GM23338 (cell line): ENCODE measurements at regions not wholly inside any gene's neighbourhood (a gene's known extent, or its start where the extent isn't known, plus 50 kb on each side); places are given as distances from the start of the nearest gene placed in this dataset.

ENCODE experiments used
- ATAC-seq: fragments of 200-7000 bp; cut with Tn5 transposase; 3 replicates; pipeline ENCODE4 v1.9.1; 2020
- DNase-seq: peaks from one replicate; pipeline ENCODE4 v3.0.0-alpha.2; 2015; ENCODE audit warnings: low spot score
- H2AFZ ChIP-seq: fragments of 200-600 bp; sonication (generic); 2 replicates; pipeline ENCODE4 v1.8.0; 2016; ENCODE audit warnings: antibody characterized with exemption, mild to moderate bottlenecking, moderate library complexity
- H3F3A ChIP-seq: fragments of 200-600 bp; sonication (generic); replicated peaks from 2 replicates; pipeline ENCODE4 v1.8.0; 2017; ENCODE audit warnings: antibody characterized with exemption, mixed run types, low read depth
- H3K27ac ChIP-seq: fragments of 200-600 bp; sonication (generic); 2 replicates; pipeline ENCODE4 v1.6.1; 2016; ENCODE audit warnings: low read depth
- H3K27me3 ChIP-seq: fragments of 200-600 bp; sonication (generic); 2 replicates; pipeline ENCODE4 v1.8.0; 2016; ENCODE audit warnings: mild to moderate bottlenecking, mixed run types, moderate library complexity; ENCODE audit not compliant: insufficient read depth
- H3K36me3 ChIP-seq: fragments of 200-600 bp; sonication (generic); 2 replicates; pipeline ENCODE4 v1.8.0; 2016; ENCODE audit warnings: mild to moderate bottlenecking; ENCODE audit not compliant: insufficient read depth
- H3K4me1 ChIP-seq: fragments of 200-600 bp; sonication (generic); 2 replicates; pipeline ENCODE4 v1.8.0; 2016; ENCODE audit warnings: mild to moderate bottlenecking, moderate library complexity; ENCODE audit not compliant: insufficient read depth
- H3K4me2 ChIP-seq: fragments of 200-600 bp; sonication (generic); 2 replicates; pipeline ENCODE4 v1.7.1; 2017; ENCODE audit warnings: mixed run types
- H3K4me3 ChIP-seq: fragments of 200-600 bp; sonication (generic); 2 replicates; pipeline ENCODE4 v1.6.1; 2016; ENCODE audit warnings: mixed run types
- H3K79me2 ChIP-seq: fragments of 200-600 bp; sonication (generic); replicated peaks from 2 replicates; pipeline ENCODE4 v1.8.0; 2017; ENCODE audit warnings: mild to moderate bottlenecking; ENCODE audit not compliant: insufficient read depth
- H3K9me2 ChIP-seq: fragments of 200-600 bp; sonication (generic); 2 replicates; pipeline ENCODE4 v1.8.0; 2017; ENCODE audit not compliant: insufficient read depth
- H4K20me1 ChIP-seq: fragments of 200-600 bp; sonication (generic); replicated peaks from 2 replicates; pipeline ENCODE4 v1.8.0; 2017; ENCODE audit warnings: mild to moderate bottlenecking; ENCODE audit not compliant: insufficient read depth
- H3K27ac Mint-ChIP-seq: 2 replicates; pipeline ENCODE4 v1.8.0; 2020; ENCODE audit warnings: inconsistent platforms, mild to moderate bottlenecking, moderate library complexity, mixed read lengths
- H3K27me3 Mint-ChIP-seq: 3 replicates; pipeline ENCODE4 v1.8.0; 2022; ENCODE audit warnings: low read depth, mild to moderate bottlenecking, moderate library complexity, mixed read lengths, inconsistent platforms; ENCODE audit not compliant: insufficient read depth, poor library complexity
- H3K36me3 Mint-ChIP-seq: 3 replicates; pipeline ENCODE4 v1.8.0; 2021; ENCODE audit warnings: low read depth, mild to moderate bottlenecking, inconsistent platforms, moderate library complexity, mixed read lengths
- H3K4me1 Mint-ChIP-seq: 3 replicates; pipeline ENCODE4 v1.8.0; 2020; ENCODE audit warnings: mild to moderate bottlenecking, inconsistent platforms, mixed read lengths
- H3K4me3 Mint-ChIP-seq: 3 replicates; pipeline ENCODE4 v1.8.0; 2021; ENCODE audit warnings: moderate library complexity, mild to moderate bottlenecking, inconsistent platforms, mixed read lengths
- H3K9me3 Mint-ChIP-seq: 3 replicates; pipeline ENCODE4 v1.8.0; 2020; ENCODE audit warnings: moderate library complexity, mild to moderate bottlenecking, inconsistent platforms, mixed read lengths
- EZH2 ChIP-seq: fragments of 200-600 bp; sonication (generic); IDR thresholded peaks from one replicate; pipeline ENCODE4 v1.8.0; 2017; ENCODE audit warnings: antibody characterized with exemption, mild to moderate bottlenecking, low read depth; ENCODE audit not compliant: unreplicated experiment
- EZH2phosphoT487 ChIP-seq: fragments of 200-600 bp; sonication (generic); IDR thresholded peaks from one replicate; pipeline ENCODE4 v1.8.1; 2018; ENCODE audit warnings: antibody characterized with exemption; ENCODE audit not compliant: unreplicated experiment
- JUNB ChIP-seq: IDR thresholded peaks from one replicate; pipeline ENCODE4 v1.6.1; 2016; ENCODE audit warnings: antibody characterized with exemption; ENCODE audit not compliant: unreplicated experiment
- NANOG ChIP-seq: IDR thresholded peaks from 2 replicates; pipeline ENCODE4 v1.6.1; 2016; ENCODE audit warnings: antibody characterized with exemption, borderline replicate concordance
- POLR2AphosphoS5 ChIP-seq: IDR thresholded peaks from 2 replicates; pipeline ENCODE4 v1.6.1; 2016; ENCODE audit warnings: antibody characterized with exemption, low read depth
- STAT1 ChIP-seq: IDR thresholded peaks from one replicate; pipeline ENCODE4 v1.6.1; 2016; ENCODE audit warnings: antibody characterized with exemption; ENCODE audit not compliant: unreplicated experiment
- ZNF114 ChIP-seq: fragments of 250-450 bp; sonication (Bioruptor Pico); IDR thresholded peaks from 2 replicates; pipeline ENCODE4 v1.5.0; 2020; ENCODE audit warnings: mild to moderate bottlenecking, moderate library complexity
- TF ChIP-seq, protein P1 (sequence below): fragments of 250-450 bp; sonication (Bioruptor Pico); IDR thresholded peaks from 2 replicates; pipeline ENCODE4 v1.5.0; 2020; ENCODE audit warnings: mild to moderate bottlenecking, moderate library complexity
- TF ChIP-seq, protein P2 (sequence below), 2 experiments: fragments of 200-600 bp in 1 of 2; sonication (generic) in 1 of 2; conservative IDR thresholded peaks; 2 replicates each; pipeline versions ENCODE4 v1.5.1 to v1.6.1; 2016 to 2017; ENCODE audit warnings: antibody characterized with exemption in 2 of 2, low read depth in 2 of 2, mild to moderate bottlenecking in 2 of 2, moderate library complexity in 1 of 2
- TF ChIP-seq, protein P3 (sequence below): IDR thresholded peaks from one replicate; pipeline ENCODE4 v1.6.1; 2018; ENCODE audit warnings: antibody characterized with exemption; ENCODE audit not compliant: unreplicated experiment

DNA sequence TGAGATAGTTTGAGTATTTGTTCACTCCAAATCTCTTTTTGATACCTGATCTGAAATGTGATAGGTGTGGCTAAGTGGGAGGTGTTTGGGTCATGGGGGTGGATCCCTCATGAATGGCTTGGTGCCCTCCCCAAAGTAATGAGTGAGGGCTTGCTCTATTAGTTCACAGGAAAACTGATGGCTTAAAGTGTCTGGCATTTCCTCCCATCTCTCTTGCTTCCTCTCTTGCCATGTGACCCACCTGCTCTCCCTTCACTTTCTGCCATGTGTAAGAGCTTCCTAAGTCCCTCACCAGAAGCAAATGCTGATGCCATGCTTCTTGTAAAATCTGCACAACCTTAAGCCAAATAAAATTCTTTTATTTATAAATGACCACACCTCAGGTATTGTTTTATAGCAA is 61.1 kb downstream of the MAD2L1 start:
- H2AFZ ChIP-seq: no peak overlapping the region
- Mint-ChIP-seq H3K4me1 (peaks cover 8% of the 10 kb centered on the region), H3K27me3 (peaks cover 9% of the 10 kb centered on the region), H3K36me3 (peaks cover 48% of the 10 kb centered on the region; the same call in 2 of the 3 replicates), H3K4me3 (no peak overlapping the region), H3K27ac (no peak overlapping the region), H3K9me3 (peaks cover 23% of the 10 kb centered on the region)
- H3K79me2 ChIP-seq: no peaks in the 10 kb centered on the region
- peaks cover 21% of the 10 kb centered on the region for H3F3A ChIP-seq
- H3K4me2 ChIP-seq: no peak overlapping the region
- no peak for TF ChIP-seq STAT1
- no peak for TF ChIP-seq NANOG
- TF ChIP-seq, protein P1, sequence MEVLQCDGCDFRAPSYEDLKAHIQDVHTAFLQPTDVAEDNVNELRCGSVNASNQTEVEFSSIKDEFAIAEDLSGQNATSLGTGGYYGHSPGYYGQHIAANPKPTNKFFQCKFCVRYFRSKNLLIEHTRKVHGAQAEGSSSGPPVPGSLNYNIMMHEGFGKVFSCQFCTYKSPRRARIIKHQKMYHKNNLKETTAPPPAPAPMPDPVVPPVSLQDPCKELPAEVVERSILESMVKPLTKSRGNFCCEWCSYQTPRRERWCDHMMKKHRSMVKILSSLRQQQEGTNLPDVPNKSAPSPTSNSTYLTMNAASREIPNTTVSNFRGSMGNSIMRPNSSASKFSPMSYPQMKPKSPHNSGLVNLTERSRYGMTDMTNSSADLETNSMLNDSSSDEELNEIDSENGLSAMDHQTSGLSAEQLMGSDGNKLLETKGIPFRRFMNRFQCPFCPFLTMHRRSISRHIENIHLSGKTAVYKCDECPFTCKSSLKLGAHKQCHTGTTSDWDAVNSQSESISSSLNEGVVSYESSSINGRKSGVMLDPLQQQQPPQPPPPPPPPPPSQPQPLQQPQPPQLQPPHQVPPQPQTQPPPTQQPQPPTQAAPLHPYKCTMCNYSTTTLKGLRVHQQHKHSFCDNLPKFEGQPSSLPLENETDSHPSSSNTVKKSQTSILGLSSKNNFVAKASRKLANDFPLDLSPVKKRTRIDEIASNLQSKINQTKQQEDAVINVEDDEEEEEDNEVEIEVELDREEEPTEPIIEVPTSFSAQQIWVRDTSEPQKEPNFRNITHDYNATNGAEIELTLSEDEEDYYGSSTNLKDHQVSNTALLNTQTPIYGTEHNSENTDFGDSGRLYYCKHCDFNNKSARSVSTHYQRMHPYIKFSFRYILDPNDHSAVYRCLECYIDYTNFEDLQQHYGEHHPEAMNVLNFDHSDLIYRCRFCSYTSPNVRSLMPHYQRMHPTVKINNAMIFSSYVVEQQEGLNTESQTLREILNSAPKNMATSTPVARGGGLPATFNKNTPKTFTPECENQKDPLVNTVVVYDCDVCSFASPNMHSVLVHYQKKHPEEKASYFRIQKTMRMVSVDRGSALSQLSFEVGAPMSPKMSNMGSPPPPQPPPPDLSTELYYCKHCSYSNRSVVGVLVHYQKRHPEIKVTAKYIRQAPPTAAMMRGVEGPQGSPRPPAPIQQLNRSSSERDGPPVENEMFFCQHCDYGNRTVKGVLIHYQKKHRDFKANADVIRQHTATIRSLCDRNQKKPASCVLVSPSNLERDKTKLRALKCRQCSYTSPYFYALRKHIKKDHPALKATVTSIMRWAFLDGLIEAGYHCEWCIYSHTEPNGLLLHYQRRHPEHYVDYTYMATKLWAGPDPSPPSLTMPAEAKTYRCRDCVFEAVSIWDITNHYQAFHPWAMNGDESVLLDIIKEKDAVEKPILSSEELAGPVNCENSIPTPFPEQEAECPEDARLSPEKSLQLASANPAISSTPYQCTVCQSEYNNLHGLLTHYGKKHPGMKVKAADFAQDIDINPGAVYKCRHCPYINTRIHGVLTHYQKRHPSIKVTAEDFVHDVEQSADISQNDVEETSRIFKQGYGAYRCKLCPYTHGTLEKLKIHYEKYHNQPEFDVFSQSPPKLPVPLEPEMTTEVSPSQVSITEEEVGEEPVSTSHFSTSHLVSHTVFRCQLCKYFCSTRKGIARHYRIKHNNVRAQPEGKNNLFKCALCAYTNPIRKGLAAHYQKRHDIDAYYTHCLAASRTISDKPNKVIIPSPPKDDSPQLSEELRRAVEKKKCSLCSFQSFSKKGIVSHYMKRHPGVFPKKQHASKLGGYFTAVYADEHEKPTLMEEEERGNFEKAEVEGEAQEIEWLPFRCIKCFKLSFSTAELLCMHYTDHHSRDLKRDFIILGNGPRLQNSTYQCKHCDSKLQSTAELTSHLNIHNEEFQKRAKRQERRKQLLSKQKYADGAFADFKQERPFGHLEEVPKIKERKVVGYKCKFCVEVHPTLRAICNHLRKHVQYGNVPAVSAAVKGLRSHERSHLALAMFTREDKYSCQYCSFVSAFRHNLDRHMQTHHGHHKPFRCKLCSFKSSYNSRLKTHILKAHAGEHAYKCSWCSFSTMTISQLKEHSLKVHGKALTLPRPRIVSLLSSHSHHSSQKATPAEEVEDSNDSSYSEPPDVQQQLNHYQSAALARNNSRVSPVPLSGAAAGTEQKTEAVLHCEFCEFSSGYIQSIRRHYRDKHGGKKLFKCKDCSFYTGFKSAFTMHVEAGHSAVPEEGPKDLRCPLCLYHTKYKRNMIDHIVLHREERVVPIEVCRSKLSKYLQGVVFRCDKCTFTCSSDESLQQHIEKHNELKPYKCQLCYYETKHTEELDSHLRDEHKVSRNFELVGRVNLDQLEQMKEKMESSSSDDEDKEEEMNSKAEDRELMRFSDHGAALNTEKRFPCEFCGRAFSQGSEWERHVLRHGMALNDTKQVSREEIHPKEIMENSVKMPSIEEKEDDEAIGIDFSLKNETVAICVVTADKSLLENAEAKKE: no peak
- TF ChIP-seq, protein P2, sequence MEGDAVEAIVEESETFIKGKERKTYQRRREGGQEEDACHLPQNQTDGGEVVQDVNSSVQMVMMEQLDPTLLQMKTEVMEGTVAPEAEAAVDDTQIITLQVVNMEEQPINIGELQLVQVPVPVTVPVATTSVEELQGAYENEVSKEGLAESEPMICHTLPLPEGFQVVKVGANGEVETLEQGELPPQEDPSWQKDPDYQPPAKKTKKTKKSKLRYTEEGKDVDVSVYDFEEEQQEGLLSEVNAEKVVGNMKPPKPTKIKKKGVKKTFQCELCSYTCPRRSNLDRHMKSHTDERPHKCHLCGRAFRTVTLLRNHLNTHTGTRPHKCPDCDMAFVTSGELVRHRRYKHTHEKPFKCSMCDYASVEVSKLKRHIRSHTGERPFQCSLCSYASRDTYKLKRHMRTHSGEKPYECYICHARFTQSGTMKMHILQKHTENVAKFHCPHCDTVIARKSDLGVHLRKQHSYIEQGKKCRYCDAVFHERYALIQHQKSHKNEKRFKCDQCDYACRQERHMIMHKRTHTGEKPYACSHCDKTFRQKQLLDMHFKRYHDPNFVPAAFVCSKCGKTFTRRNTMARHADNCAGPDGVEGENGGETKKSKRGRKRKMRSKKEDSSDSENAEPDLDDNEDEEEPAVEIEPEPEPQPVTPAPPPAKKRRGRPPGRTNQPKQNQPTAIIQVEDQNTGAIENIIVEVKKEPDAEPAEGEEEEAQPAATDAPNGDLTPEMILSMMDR (conservative IDR thresholded peaks at IDR 0.05; ENCODE audit: low read depth in 2 of 2): no peak
- H3K4me3 ChIP-seq: no peak overlapping the region
- H4K20me1 ChIP-seq: no peaks in the 10 kb centered on the region
- peaks cover 28% of the 10 kb centered on the region for H3K36me3 ChIP-seq
- H3K4me1 ChIP-seq: peaks cover under 1% of the 10 kb centered on the region; the same call in 1 of the 2 replicates
- H3K9me2 ChIP-seq: peaks cover 9% of the 10 kb centered on the region
- H3K27me3 ChIP-seq: peaks cover 33% of the 10 kb centered on the region
- no peak overlapping the region for H3K27ac ChIP-seq
- ATAC-seq (peak; percentile 12; the same call in 2 of the 3 replicates), DNase-seq (no peak)

DNA sequence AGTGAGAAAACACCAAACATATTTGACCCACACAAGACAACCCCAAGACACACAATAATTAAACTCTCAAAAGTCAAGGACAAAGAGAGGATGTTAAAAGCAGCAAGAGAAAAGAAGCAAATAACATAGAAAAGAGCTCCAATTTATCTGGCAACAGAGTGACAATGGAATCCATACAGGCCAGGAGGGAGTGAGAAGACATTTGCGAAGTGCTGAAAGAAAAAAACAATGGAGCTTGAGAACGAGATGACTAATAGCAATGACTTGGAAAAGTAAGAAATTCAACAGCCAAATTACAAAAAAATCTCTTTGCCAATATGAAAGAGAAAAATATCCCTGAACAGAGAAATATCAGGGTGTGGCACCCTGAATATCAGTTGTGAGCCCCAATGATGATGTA is 61.6 kb downstream of the MAD2L1 start:
- Histone ChIP-seq H3K79me2 (no peaks in the 10 kb centered on the region), H2AFZ (no peak overlapping the region), H4K20me1 (no peaks in the 10 kb centered on the region), H3K27ac (no peak overlapping the region; the same call in 1 of the 2 replicates), H3K4me1 (peaks cover 5% of the 10 kb centered on the region), H3K9me2 (peaks cover 8% of the 10 kb centered on the region), H3K4me2 (no peak overlapping the region), H3K27me3 (peaks cover 29% of the 10 kb centered on the region), H3F3A (peaks cover 22% of the 10 kb centered on the region), H3K4me3 (no peak overlapping the region), H3K36me3 (peaks cover 32% of the 10 kb centered on the region)
- DNase-seq (no peak), ATAC-seq (peak; percentile 12; the same call in 1 of the 3 replicates)
- Mint-ChIP-seq H3K27ac (no peak overlapping the region), H3K9me3 (peaks cover 23% of the 10 kb centered on the region), H3K36me3 (peaks cover 51% of the 10 kb centered on the region; the same call in 2 of the 3 replicates), H3K4me3 (no peak overlapping the region), H3K4me1 (peaks cover 10% of the 10 kb centered on the region), H3K27me3 (peaks cover 9% of the 10 kb centered on the region)
- TF ChIP-seq ZNF114: no peak
- no peak for TF ChIP-seq JUNB
- no peak for TF ChIP-seq POLR2AphosphoS5
- no peak for TF ChIP-seq EZH2
- TF ChIP-seq, protein P3, sequence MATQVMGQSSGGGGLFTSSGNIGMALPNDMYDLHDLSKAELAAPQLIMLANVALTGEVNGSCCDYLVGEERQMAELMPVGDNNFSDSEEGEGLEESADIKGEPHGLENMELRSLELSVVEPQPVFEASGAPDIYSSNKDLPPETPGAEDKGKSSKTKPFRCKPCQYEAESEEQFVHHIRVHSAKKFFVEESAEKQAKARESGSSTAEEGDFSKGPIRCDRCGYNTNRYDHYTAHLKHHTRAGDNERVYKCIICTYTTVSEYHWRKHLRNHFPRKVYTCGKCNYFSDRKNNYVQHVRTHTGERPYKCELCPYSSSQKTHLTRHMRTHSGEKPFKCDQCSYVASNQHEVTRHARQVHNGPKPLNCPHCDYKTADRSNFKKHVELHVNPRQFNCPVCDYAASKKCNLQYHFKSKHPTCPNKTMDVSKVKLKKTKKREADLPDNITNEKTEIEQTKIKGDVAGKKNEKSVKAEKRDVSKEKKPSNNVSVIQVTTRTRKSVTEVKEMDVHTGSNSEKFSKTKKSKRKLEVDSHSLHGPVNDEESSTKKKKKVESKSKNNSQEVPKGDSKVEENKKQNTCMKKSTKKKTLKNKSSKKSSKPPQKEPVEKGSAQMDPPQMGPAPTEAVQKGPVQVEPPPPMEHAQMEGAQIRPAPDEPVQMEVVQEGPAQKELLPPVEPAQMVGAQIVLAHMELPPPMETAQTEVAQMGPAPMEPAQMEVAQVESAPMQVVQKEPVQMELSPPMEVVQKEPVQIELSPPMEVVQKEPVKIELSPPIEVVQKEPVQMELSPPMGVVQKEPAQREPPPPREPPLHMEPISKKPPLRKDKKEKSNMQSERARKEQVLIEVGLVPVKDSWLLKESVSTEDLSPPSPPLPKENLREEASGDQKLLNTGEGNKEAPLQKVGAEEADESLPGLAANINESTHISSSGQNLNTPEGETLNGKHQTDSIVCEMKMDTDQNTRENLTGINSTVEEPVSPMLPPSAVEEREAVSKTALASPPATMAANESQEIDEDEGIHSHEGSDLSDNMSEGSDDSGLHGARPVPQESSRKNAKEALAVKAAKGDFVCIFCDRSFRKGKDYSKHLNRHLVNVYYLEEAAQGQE: no peak
- no peak for TF ChIP-seq STAT1
- no peak for TF ChIP-seq EZH2phosphoT487
